GM21786 (cell line): ENCODE measurements at regions not wholly inside any gene's neighbourhood (a gene's known extent, or its start where the extent isn't known, plus 50 kb on each side); places are given as distances from the start of the nearest gene placed in this dataset.

ENCODE experiments used
- ATAC-seq: cut with Tn5 transposase; IDR thresholded peaks from one replicate; pipeline ENCODE4 v1.9.1; 2021; ENCODE audit not compliant: unreplicated experiment

- ATAC-seq, result no peak
Measured at GRCh38 chr13:89846926-89847585, 1500.4 kb upstream of the MIR17HG start.

GRCh38 chr13:89852570-89852969 is 1494.9 kb upstream of the MIR17HG start:
- peak; percentile 62 for ATAC-seq

GRCh38 chr13:89856512-89856911 is 1491.0 kb upstream of the MIR17HG start:
- no peak for ATAC-seq

- ATAC-seq, result no peak
Measured at GRCh38 chr13:89857502-89857901, 1490.0 kb upstream of the MIR17HG start.

GRCh38 chr13:89862011-89862690 is 1485.3 kb upstream of the MIR17HG start:
- ATAC-seq, result no peak

- ATAC-seq, result no peak
Measured at GRCh38 chr13:89862691-89863036, 1484.8 kb upstream of the MIR17HG start.

GRCh38 chr13:89865164-89866064 is 1482.1 kb upstream of the MIR17HG start:
- no peak for ATAC-seq

- no peak for ATAC-seq
Measured at GRCh38 chr13:89869312-89869711, 1478.2 kb upstream of the MIR17HG start.

GRCh38 chr13:89878904-89879303 is 1468.6 kb upstream of the MIR17HG start:
- ATAC-seq, result no peak

- no peak for ATAC-seq
Measured at GRCh38 chr13:89880201-89880600, 1467.3 kb upstream of the MIR17HG start.

GRCh38 chr13:89883893-89884448 is 1463.5 kb upstream of the MIR17HG start:
- no peak for ATAC-seq

GRCh38 chr13:89890806-89891205 is 1456.7 kb upstream of the MIR17HG start:
- ATAC-seq, result no peak

- ATAC-seq, result no peak
Measured at GRCh38 chr13:89891416-89891815, 1456.1 kb upstream of the MIR17HG start.

- ATAC-seq, result peak; percentile 95
Measured at GRCh38 chr13:89897681-89898080, 1449.8 kb upstream of the MIR17HG start.

- ATAC-seq, result no peak
Measured at GRCh38 chr13:89899302-89900103, 1448.0 kb upstream of the MIR17HG start.

- no peak for ATAC-seq
Measured at GRCh38 chr13:89900104-89900765, 1447.3 kb upstream of the MIR17HG start.

GRCh38 chr13:89902223-89902622 is 1445.3 kb upstream of the MIR17HG start:
- ATAC-seq, result no peak

GRCh38 chr13:89903115-89903514 is 1444.4 kb upstream of the MIR17HG start:
- ATAC-seq, result no peak

- ATAC-seq, result no peak
Measured at GRCh38 chr13:89910166-89910565, 1437.3 kb upstream of the MIR17HG start.

GRCh38 chr13:89916551-89916950 is 1430.9 kb upstream of the MIR17HG start:
- ATAC-seq, result no peak
